PC-3 (cell line): ENCODE measurements at regions not wholly inside any gene's neighbourhood (a gene's known extent, or its start where the extent isn't known, plus 50 kb on each side); places are given as distances from the start of the nearest gene placed in this dataset.

Experiments used
- CTCF ChIP-seq: fragments of 300-600 bp; sonication (generic); conservative IDR thresholded peaks from 2 replicates; pipeline ENCODE4 v1.5.1; 2017; ENCODE audit warnings: antibody characterized with exemption, low read depth, mild to moderate bottlenecking, low read length
- EZH2phosphoT487 ChIP-seq: fragments of 300-600 bp; sonication (generic); IDR thresholded peaks from 2 replicates; pipeline ENCODE4 v1.6.1; 2018; ENCODE audit warnings: mild to moderate bottlenecking, antibody characterized with exemption, low read length, borderline replicate concordance

- TF ChIP-seq CTCF (no peak), EZH2phosphoT487 (no peak)
Measured at GRCh38 chr6:113112086-113112485, 745.1 kb upstream of the MARCKS start.
